SU-DHL-6 (cell line): ENCODE measurements at regions not wholly inside any gene's neighbourhood (a gene's known extent, or its start where the extent isn't known, plus 50 kb on each side); places are given as distances from the start of the nearest gene placed in this dataset.

Experiments
- H2AFZ ChIP-seq: fragments of 200-600 bp; sonication (generic); 2 replicates; pipeline ENCODE4 v1.6.1; 2014; ENCODE audit warnings: low read depth, mild to moderate bottlenecking, moderate library complexity, mixed read lengths, antibody characterized with exemption, low read length; ENCODE audit not compliant: severe bottlenecking
- H3F3A ChIP-seq: fragments of 200-600 bp; shearing (Covaris generic); 2 replicates; pipeline ENCODE4 v1.6.0; 2016; ENCODE audit warnings: antibody characterized with exemption, mild to moderate bottlenecking; ENCODE audit not compliant: insufficient read depth
- H3K27ac ChIP-seq: fragments of 200-600 bp; sonication (generic); 2 replicates; pipeline ENCODE4 v1.5.1; 2016; ENCODE audit warnings: low read depth, mild to moderate bottlenecking, low read length, moderate library complexity, mixed read lengths
- H3K27me3 ChIP-seq: fragments of 200-600 bp; sonication (generic), shearing (Covaris generic); 2 replicates; pipeline ENCODE4 v1.6.0; 2014; ENCODE audit warnings: mild to moderate bottlenecking, low read length
- H3K36me3 ChIP-seq: fragments of 200-600 bp; sonication (generic); 2 replicates; pipeline ENCODE4 v1.6.1; 2014; ENCODE audit warnings: mild to moderate bottlenecking, low read length, mixed read lengths
- H3K4me2 ChIP-seq: fragments of 300-600, 200-600 bp; shearing (Covaris generic), sonication (generic); 2 replicates; pipeline ENCODE4 v1.6.0; 2014; ENCODE audit warnings: low read length, low read depth, mild to moderate bottlenecking; ENCODE audit not compliant: poor library complexity, severe bottlenecking
- H3K4me3 ChIP-seq: fragments of 200-600 bp; sonication (generic); 2 replicates; pipeline ENCODE4 v1.5.1; 2014; ENCODE audit warnings: antibody characterized with exemption, low read length, mild to moderate bottlenecking, mixed read lengths; ENCODE audit not compliant: insufficient read depth, poor library complexity, severe bottlenecking
- H3K79me2 ChIP-seq: fragments of 200-600 bp; sonication (generic); 2 replicates; pipeline ENCODE4 v1.6.1; 2014; ENCODE audit warnings: mild to moderate bottlenecking, low read length, moderate library complexity; ENCODE audit not compliant: insufficient read depth
- H3K9ac ChIP-seq: fragments of 200-600 bp; sonication (generic); 2 replicates; pipeline ENCODE4 v1.7.0; 2014; ENCODE audit warnings: mild to moderate bottlenecking, low read length
- H3K9me2 ChIP-seq: fragments of 200-600 bp; sonication (generic); replicated peaks from 2 replicates; pipeline ENCODE4 v1.6.1; 2014; ENCODE audit warnings: low read length; ENCODE audit not compliant: insufficient read depth
- H3K9me3 ChIP-seq: fragments of 200-600 bp; sonication (generic); 2 replicates; pipeline ENCODE4 v1.6.1; 2014; ENCODE audit warnings: low read length, mixed read lengths; ENCODE audit not compliant: insufficient read depth
- H4K20me1 ChIP-seq: fragments of 200-600 bp; sonication (generic); 2 replicates; pipeline ENCODE4 v1.6.1; 2014; ENCODE audit warnings: low read depth, mild to moderate bottlenecking, antibody characterized with exemption, low read length, moderate library complexity, mixed read lengths
- EZH2phosphoT487 ChIP-seq: fragments of 200-600 bp; sonication (generic), shearing (Covaris generic); conservative IDR thresholded peaks from 2 replicates; pipeline ENCODE4 v1.6.1; 2018; ENCODE audit warnings: mild to moderate bottlenecking, antibody characterized with exemption, low read length, moderate library complexity, mixed read lengths
- TF ChIP-seq, protein P1 (sequence below): fragments of 200-600 bp; sonication (generic); IDR thresholded peaks from one replicate; pipeline ENCODE4 v1.5.1; 2017; ENCODE audit warnings: antibody characterized with exemption, mild to moderate bottlenecking, low read length, moderate library complexity; ENCODE audit not compliant: insufficient read depth, poor library complexity, severe bottlenecking

- no peak overlapping the region for H2AFZ ChIP-seq
- H3K9ac ChIP-seq, result no peak overlapping the region
- no peaks in the 10 kb centered on the region for H3K27me3 ChIP-seq
- no peak overlapping the region for H3K27ac ChIP-seq
- H3K9me2 ChIP-seq, result no peaks in the 10 kb centered on the region
- H3K4me2 ChIP-seq, result no peak overlapping the region
- no peak for TF ChIP-seq EZH2phosphoT487
- TF ChIP-seq, protein P1, sequence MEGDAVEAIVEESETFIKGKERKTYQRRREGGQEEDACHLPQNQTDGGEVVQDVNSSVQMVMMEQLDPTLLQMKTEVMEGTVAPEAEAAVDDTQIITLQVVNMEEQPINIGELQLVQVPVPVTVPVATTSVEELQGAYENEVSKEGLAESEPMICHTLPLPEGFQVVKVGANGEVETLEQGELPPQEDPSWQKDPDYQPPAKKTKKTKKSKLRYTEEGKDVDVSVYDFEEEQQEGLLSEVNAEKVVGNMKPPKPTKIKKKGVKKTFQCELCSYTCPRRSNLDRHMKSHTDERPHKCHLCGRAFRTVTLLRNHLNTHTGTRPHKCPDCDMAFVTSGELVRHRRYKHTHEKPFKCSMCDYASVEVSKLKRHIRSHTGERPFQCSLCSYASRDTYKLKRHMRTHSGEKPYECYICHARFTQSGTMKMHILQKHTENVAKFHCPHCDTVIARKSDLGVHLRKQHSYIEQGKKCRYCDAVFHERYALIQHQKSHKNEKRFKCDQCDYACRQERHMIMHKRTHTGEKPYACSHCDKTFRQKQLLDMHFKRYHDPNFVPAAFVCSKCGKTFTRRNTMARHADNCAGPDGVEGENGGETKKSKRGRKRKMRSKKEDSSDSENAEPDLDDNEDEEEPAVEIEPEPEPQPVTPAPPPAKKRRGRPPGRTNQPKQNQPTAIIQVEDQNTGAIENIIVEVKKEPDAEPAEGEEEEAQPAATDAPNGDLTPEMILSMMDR, result no peak
- H3K4me3 ChIP-seq, result no peak overlapping the region
- no peaks in the 10 kb centered on the region for H3F3A ChIP-seq
- no peaks in the 10 kb centered on the region for H3K9me3 ChIP-seq
- no peaks in the 10 kb centered on the region for H3K79me2 ChIP-seq
- H4K20me1 ChIP-seq, result no peaks in the 10 kb centered on the region
- no peaks in the 10 kb centered on the region for H3K36me3 ChIP-seq
These were observed 1193.7 kb downstream of the GALC start for GRCh38 chr14:86799244-86799647.

DNA sequence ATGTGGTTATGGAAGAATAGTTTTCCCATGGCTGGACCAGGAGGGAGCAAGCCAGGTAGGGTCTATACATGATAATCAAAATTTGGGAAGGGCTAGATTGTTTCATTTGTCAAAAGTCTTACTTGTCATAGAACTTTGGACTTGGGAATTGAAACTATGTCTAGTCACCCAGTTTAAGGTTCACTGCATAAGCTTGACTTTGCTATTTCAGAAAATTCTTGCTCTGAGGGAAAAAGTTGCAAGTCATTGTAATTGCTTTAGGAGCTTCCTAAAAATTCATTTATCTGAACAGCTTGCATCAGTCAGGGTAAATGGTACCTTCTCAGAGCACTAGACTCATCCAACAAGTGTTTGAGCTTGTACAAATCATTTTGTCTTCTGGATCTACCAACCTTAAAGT is 1194.7 kb downstream of the GALC start:
- Histone ChIP-seq H3K27ac (no peak overlapping the region), H3K79me2 (no peaks in the 10 kb centered on the region), H3F3A (no peaks in the 10 kb centered on the region), H3K27me3 (no peaks in the 10 kb centered on the region), H2AFZ (no peak overlapping the region), H3K4me3 (no peak overlapping the region), H3K4me2 (no peak overlapping the region), H3K36me3 (no peaks in the 10 kb centered on the region), H3K9me2 (no peaks in the 10 kb centered on the region), H4K20me1 (no peaks in the 10 kb centered on the region), H3K9me3 (no peaks in the 10 kb centered on the region), H3K9ac (no peak overlapping the region)
- no peak for TF ChIP-seq EZH2phosphoT487
- TF ChIP-seq, protein P1, result no peak

- H3K9me2 ChIP-seq, result no peaks in the 10 kb centered on the region
- no peak overlapping the region for H3K9ac ChIP-seq
- H4K20me1 ChIP-seq, result no peaks in the 10 kb centered on the region
- no peak overlapping the region for H3K4me3 ChIP-seq
- TF ChIP-seq, protein P1, result no peak
- TF ChIP-seq EZH2phosphoT487, result no peak
- H3K27me3 ChIP-seq, result no peaks in the 10 kb centered on the region
- no peaks in the 10 kb centered on the region for H3K79me2 ChIP-seq
- no peak overlapping the region for H3K4me2 ChIP-seq
- H3K36me3 ChIP-seq, result no peaks in the 10 kb centered on the region
- H3K9me3 ChIP-seq, result no peaks in the 10 kb centered on the region
- H2AFZ ChIP-seq, result no peak overlapping the region
- H3K27ac ChIP-seq, result no peak overlapping the region
- no peaks in the 10 kb centered on the region for H3F3A ChIP-seq
These were observed 1196.0 kb downstream of the GALC start for GRCh38 chr14:86797075-86797351.
